Hematopoietic multipotent progenitor cell treated with erythropoietin and hydrocortisone succinate and interleukin-3 and kit ligand, for 4 days (in vitro differentiated cells): ENCODE measurements at regions not wholly inside any gene's neighbourhood (a gene's known extent, or its start where the extent isn't known, plus 50 kb on each side); places are given as distances from the start of the nearest gene placed in this dataset.
"Not testable (repeated sequence)": the region's sequence is repeated elsewhere in the genome, so short reads cannot be mapped to it uniquely, and the experiment has no call there.

Source experiments
- DNase-seq: peaks from one replicate; pipeline ENCODE4 v3.0.0-alpha.2; 2015

DNA sequence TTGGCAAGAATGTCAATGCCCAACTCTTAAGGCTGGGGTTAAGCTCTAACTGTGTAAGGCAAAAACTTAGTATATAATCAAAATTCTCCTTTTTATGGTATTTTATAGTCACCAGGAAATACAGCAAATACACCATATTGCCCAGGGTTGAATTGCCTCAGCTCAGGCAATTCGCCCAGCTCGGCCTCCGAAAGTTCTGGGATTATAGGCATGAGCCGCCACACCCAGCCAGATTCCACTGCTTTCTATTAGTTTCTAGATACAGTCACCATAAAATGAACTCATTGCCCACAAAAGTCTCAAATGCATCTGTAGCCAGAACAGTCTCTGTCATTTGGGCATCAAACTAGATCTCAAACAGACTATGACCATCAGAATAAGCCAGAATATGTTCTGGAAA lies 238.7 kb upstream of the TOX3 start:
- DNase-seq, result no peak

DNA sequence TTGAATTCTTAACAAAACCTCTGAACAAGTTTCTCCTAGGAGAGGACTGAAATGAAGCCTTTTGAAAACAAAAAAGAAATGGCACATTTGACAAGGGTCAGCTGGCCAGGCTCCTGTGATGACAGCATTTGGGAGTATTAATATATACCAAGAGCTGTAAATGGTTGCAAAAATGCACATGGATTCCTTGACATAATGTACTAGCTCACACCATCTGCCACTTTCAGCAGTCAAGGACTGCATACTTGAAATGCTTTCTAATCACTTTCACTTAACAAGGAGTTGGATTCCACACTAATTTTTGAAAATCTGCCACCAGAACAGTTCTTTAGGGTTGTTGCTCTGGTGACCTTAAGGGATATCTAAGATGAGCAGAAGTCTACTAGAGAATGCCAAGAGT lies 236.7 kb upstream of the TOX3 start:
- DNase-seq, result no peak

DNA sequence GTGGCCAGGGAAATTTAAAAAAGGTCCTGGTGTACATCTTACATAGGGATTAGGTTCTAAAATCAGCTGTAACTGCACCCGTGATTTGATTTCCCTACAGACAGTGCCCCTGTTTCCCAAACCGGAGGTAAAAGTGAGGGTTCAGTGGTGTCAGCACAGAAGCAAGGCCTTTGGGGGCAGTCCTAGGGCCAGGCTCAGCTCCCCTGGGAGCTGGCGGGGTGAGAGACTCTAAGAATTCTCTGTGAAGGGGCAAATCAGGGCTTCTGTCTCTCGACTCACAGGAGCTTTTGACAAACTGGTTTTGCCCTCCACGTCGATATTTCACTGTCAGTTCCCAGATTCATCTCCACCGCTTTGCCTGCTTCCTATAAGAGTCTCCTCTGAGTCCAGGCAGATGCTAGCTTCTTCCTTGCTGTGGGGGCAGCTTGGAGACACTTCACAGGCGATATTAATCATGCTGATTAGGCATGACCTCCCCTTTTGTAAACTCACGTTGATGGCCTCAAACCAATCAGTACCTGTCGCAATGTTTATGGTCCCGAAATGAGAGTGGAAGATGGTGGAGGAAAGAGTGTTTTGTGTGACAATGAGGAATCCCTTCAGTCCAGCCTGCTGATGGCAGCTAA lies 234.2 kb upstream of the TOX3 start:
- no peak for DNase-seq

DNA sequence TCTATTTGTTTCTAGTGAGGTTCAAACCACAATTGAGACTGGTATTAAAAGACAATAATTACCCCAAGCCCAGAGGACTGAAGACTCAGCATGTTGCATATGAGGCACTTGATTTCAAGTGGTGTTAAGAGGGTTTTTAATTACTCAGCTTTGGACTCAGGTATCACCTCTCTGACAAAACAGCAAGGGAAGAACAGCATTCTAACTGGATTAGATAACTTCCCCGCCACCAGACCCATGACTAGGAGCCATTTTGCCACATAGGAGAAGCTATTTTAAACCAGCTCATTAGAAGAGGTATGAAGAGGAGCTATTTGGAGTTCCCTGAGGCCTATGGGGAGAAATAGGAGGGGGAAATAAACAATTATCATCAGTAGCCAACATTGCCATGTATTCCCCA lies 226.1 kb upstream of the TOX3 start:
- DNase-seq, result no peak

DNA sequence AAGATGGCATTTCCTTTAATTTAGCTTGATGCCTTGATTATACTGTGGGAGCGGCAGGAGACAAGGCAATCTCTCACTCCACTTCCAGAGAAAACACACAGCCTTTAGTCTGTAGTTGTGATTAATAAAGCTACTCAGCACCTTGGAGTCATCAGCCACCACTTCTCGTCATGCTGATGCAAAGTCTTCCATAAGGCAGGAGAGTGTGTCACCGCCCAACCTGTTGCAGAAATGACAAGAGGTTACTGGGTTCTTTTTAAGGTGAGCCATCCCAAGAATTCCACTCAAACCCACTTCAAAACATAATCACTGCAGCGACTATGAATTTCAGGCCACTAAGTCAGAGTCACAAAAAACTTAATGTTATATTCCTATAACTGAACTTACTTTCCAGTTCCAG lies 223.9 kb upstream of the TOX3 start:
- DNase-seq, result no peak

DNA sequence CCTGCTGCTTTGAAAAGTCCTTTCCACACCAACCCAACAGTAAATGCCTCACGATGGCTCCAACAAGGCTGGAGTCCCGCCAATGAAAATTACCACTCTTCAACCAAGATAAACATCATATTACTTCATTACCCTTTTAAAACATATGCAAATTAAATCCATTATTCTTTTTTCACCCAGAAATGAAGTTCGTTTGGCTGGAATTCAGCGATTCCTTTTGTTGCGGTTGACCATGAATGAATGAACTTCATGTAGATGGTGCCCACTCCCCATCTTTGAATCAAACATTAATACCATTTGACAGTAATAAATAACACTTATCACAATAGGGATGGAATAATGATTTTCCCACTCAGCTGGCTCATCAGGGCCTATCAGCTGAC lies 211.5 kb upstream of the TOX3 start:
- no peak for DNase-seq

DNA sequence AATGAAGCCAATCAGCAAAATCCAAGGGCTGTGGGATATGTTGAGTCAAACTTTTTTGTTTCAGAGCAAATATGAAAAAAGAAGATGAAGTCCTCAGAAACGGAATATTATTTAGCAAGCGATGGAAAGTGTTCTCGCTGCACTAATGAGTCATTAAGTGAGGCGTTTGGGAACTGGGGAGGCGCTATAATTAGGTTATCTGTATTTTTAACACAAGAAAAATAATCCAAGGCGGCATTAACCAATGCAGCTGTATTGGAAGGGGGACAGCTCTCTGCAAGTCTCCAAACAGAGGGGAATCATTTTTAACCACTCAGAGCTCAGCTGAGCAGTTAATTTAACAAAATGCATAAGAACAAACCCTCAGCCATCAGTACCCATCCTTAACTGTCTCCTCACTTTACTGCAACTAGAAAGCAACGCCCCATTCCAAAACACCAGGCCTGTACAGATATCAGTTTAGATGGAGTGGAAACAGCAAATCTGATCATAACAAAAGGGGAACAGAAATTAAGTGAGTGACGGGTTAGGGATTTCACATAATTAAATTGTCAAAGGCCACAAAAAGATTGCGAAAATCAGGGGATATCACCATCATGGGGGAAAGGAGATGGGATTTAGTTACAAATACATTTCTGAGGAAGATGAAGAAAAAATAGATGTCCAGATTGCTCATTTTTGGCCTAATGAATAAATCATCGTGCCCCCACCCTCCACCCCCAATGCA lies 211.0 kb upstream of the TOX3 start:
- DNase-seq, result no peak

DNA sequence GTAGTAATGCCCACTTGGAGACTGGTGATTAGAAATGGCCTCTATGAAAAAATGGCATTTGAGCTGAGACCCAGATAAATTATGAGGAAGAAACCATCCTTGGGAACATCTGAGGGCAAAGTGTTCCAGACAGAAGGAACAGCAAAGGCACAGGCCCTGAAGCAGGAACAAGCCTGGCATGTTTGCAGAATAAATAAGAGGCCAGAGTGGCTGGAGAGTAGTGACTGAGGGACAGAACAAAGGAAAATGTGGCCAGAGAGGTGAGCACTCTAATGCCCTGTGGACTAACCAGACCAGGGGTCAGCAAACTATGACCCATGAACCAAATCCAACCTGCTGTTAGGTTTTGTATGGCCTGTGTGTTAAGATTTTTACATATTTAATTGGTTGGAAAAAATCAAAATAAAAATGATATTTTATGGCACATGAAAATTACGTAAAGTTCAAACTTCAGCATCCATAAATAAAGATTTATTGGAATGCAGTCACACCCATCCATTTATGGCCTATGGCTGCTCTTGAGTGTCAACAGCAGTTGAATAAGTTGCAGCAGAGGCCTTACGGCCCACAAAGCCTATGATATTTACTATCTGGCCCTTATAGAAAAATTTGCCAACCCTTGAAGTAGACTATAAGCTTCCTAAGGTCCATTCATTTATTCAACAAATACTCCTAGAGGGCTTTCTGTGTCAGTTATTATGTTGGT lies 210.0 kb upstream of the TOX3 start:
- DNase-seq, result no peak

DNA sequence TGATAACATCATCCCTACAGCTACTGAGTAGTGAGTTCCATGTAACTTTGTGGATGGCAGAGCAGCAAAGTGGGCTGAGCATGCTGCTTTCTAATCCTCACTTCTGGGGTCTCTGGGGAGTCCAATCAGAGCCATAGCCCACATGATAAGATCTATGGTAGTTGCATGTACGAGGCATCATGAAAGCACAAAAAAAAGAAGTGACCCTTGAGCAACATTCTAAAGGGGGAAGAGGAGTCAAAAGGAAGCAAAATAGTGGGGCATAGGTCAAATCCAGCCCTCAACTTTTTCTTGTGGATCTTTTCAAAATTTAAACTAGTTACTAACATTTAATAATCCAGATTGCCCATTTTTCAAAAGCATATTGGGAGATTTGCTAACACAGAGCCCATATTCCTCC lies 208.5 kb upstream of the TOX3 start:
- no peak for DNase-seq

DNA sequence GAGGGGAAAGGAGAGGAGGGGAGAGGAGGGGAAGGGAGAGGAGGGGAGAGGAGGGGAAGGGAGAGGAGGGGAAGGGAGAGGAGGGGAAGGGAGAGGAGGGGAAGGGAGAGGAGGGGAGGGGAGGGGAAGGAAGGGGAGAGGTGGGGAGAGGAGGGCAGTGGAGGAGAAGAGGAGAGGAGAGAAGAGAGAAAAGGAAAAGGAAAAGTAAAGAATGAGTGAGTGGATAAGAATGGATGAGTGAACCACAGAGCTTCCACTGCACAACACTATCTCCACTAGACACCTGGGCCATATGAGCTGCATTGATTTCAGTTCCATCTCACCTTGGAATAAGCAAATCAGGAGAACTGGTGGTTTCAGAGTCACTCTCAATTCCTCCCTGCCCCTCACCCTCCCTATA lies 204.1 kb upstream of the TOX3 start:
- no peak for DNase-seq

DNA sequence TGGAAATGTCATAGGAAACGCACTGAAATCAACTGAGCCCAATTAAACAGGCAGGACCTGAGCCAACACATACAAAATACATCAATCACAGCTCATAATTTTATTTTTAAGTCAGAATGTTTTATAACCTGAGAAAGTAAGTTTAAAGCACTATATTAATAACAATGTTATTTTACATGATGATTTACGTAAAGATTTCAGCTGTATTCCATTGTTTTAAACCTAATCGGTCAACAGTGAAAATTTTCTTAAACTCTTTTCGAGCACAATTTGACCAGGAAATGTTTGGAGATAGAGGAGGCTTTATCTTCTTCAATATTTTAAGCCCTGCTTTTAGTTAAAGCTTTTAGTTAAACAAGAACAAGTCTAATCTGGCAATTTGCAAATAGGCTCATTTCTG lies 201.8 kb upstream of the TOX3 start:
- DNase-seq, result no peak

DNA sequence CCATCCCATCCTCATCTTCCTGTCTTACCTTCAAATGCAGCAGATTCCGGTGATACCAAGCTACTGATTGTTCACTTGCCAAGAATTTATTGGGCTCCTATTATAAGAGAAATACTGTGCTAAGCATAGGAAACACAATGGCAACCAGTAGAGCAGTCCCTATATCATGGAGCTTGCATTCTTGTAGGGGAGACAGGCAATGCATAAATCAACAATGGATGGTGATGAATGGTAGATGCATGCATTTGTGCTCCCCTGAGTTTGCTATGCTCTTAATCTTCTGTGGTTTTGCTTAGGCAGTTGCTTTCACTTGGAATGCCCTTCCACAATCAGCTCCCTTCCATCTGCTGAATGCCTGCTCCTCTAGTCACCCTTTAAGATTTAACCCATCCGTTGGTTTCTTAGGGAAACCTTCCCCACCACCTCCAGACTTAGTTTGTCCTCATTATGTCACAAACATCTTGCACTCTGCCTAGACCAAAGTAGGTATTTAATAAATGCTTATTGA lies 200.2 kb upstream of the TOX3 start:
- DNase-seq, result no peak

DNA sequence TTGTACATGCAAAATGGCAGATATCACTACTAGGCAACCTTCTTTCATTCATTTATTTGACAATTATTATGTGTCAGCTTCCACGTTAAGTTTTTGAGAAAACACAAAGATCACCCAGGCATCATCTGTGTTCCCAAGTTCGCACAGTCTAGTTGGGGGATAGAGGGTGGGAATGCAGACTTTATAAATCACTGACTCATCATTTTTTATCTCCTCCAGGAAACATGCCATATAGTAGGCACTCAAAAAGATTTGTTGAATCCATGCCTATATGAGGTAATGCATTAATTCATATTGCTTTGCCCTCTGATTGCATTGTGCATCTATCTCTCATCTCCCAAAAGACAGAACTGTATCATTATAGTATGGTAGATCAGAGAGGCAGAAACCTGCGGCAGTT lies 196.8 kb upstream of the TOX3 start:
- no peak for DNase-seq

DNA sequence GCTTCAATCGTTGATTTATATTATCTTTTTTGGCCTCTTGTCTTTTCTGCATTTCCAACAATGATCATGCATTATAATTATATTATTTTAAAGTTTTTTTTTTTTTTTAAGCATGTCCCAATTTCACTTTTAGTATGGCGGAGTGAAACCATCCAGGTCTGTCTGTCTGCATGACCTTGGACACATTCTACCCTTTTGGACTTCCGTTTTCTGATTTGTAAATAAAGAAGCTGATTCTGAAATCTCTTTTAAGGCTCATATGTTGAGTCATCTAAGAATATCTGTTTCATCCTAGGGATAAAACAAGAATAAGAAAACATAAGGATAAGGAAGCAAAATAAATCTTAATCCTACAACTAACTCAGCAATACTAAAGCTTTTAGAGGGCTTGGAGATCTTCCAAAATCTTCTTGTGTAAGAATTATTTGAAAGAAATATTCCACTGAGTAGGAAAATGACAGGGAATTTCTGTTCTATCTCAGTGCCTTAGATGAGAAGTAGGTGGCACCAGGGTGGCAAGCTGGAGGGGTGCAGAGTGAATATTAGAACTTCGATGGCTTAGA lies 195.7 kb upstream of the TOX3 start:
- DNase-seq, result no peak

DNA sequence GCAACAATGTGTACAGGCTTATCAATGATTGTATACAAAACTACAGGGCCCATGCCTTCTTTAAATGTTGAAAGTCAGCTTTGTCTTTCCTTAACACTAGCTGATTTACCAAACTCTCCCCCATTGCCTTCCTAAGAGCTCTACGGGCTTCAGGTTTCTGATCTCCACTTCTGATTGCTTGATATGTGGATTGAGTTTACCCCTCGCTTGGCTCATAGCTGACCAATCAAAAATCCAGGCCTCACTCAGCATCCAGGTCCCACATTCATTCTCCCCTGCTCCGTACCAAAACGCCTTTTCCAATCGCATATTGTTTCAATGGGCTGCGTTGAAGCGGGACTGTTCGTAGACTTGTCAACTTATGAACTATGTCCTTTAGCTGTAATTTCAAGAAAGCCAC lies 195.1 kb upstream of the TOX3 start:
- DNase-seq, result no peak

DNA sequence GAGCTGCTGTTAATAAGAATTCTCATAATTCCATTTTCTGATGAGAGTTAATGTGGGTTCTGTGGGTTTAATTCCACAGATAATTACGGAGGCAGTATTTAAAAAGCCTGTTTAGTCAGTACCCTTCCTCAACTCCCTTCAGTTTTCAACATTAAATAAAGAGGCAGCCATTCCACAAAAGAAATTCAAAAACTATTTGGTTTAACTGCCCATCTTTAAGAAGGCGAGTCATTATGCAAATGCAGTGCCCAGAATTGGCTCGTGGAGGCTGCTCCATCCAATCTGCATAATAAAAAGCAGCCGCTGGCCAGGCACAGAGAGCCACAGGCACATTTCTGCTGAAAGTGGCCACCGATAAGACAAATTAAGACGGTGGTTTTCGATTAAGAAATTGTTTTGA lies 194.4 kb upstream of the TOX3 start:
- no peak for DNase-seq

DNA sequence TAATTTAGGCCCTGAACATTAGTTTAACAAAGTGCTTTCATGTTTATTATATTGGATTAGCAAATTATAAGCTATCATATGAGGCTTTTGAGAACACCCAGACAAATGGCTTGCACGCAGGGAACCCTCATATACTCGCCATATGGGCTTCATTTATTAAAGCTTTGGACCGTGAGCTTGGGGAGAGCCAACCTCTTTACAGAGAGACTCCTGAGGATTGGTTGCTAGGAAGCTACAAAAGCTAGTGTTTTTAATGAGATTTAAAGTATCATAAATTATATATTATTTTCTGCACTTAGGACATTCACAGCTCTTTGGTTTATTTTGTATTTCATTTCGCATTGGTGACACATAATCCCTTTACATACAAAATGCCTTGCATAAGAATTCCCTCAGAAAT lies 193.8 kb upstream of the TOX3 start:
- DNase-seq, result no peak

DNA sequence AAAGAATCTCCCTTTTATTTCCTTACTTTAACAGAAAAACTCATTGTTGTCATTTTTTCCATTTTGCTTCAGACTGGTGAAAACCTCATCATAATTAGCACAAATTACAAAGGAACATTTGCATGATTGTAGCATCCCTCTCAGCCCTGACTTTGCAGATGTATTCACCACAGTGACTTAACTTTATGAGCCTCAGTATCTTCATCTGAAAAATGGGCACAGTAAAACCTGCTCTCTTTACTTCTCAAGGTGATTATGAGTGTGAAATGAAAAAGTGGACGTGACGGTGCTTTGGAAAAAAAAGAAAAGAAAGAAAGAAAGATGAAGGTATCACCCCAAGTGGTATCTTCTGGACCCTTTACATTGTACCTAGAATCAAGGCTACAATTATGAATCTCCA lies 193.4 kb upstream of the TOX3 start:
- DNase-seq, result no peak

DNA sequence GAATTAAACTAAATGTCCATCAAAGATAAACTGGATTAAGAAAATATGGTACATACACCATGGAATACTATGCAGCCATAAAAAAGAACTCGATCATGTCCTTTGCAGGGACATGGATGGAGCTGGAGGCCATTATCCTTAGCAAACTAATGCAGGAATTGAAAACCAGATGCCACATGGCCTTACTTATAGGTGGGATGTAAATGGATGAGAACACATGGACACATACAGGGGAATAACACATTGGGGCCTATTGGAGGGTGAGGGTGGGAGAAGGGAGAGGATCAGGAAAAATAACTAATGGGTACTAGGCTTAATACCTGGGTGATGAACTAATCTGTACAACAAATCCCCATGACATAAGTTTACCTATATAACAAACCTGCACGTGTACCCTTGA lies 192.0 kb upstream of the TOX3 start:
- not testable (repeated sequence) for DNase-seq

DNA sequence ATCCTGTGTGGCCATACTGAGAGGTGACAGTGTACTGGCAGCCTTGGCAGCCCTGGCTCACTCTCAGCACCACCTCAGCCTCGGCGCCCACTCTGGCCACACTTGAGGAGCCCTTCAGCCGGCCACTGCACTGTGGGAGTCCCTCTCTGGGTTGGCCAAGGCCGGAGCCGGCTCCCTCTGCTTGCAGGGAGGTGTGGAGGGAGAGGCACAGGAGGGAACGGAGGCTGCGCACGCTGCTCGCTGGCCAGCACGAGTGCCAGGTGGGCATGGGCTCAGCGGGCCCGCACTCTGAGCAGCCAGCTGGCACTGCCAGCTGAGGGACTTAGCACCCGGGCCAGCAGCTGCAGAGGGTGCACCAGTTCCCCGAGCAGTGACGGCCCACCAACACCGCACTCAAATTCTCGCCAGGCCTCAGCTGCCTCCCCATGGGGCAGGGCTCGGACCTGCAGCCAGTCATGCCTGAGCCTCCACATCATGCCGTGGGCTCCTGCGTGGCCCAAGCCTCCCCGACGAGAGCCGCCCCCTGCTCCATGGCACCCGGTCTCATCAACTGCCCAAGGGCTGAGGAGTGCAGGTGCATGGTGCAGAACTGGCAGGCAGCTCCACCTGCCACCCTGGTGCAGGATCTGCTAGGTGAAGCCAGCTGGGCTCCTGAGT lies 184.4 kb upstream of the TOX3 start:
- no peak for DNase-seq

DNA sequence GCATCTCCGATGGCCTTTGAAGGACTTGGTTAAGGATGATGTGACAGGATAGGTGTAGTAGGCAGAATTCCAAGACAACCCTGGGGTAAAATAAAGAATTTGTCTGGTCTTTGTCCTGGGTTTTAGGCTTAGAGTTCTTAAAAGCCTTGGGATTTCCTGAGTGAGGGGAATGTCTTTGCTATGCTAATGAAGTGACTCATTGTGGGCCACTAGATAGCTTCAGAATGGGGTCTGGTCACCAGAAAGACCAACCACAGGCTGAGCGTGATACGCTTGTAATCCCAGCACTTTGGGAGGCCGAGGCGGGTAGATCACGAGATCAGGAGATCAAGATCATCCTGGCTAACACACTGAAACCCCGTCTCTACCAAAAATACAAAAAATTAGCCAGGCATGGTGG lies 182.8 kb upstream of the TOX3 start:
- DNase-seq, result no peak

DNA sequence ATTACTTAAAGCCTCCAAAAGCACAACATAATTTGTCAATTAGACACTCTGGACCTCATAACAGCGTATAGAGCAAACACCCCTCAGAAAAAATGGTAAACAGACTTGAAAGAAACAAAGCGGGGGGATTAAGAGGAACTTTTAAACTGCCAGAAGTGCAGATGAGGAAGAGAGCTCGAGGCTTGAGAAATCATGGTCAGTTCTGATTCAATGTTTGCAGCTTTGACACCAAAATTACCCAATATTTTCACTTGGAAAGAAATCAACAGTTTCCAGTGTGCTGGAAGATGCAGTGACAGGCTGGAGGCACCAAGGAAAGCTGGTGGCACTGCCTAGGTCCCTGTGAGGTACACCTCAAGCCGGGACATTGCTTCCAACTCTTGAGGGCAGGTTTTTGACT lies 180.9 kb upstream of the TOX3 start:
- DNase-seq, result no peak

DNA sequence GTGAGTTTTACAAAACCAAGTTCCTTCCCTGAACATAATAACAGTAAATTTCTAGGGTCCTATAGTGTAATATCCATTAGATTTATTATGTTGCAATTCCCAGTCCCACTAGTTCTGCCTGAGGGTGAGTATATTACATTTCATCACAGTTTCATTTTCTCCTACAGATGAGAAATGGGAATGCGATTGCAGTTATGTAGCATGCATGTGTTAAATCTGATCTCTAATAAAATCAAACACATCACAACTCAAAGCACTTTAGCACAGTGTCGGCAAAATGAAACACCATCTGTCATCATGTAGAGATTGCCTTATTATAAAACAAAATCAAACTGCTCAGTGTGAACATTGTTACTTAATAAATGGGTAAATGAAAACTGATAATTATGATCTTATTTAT lies 180.5 kb upstream of the TOX3 start:
- DNase-seq, result no peak

DNA sequence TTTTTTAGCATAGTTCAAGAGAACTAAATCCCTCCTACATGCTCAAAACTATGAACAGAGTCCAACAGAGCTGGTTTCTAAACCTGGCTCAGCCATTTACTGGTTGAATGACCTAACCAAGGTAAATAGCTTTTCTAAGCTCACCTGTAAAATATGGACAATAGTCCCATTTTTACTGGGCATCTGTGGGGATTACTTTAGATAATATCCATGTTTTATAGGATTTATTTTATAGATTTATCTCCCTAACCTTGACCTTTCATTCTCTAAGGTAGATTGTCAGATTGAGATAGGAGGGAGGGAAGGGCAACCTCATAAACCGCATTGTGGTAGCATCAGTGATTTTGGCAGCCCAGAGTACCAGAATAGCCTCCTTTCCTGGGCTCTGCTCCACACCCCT lies 178.5 kb upstream of the TOX3 start:
- no peak for DNase-seq
